Endothelial cell of umbilical vein (primary cell): ENCODE measurements at regions not wholly inside any gene's neighbourhood (a gene's known extent, or its start where the extent isn't known, plus 50 kb on each side); places are given as distances from the start of the nearest gene placed in this dataset.

Experiments
- BruUV-seq: library from RNA; stranded (reverse); fragments of 400-500 nt; replicated peaks from 2 replicates; lab custom pipeline; 2021; lab: Mats Ljungman, UMichigan
- CTCF ChIA-PET: fragments of 300-600, 350-600 bp; sonication (Branson Sonifier 250); formaldehyde crosslinking; loops from one replicate; lab custom pipeline; 2021; ENCODE audit warnings: antibody characterized with exemption, inconsistent platforms; lab: Charles Lee
- POLR2A ChIA-PET: fragments of 300-600, 350-600 bp; sonication (Branson Sonifier 250); formaldehyde crosslinking; loops from one replicate; lab custom pipeline; 2021; ENCODE audit warnings: antibody characterized with exemption, inconsistent platforms; lab: Charles Lee
- DNase-seq: peaks from one replicate; pipeline ENCODE4 v3.0.0-alpha.2; 2011; ENCODE audit warnings: low read depth, low spot score
- FAIRE-seq: peaks from 2 replicates; lab custom pipeline; 2011; peaks lifted over from hg19 to GRCh38; lab: Jason Lieb, UNC
- H2AFZ ChIP-seq: 2 replicates; pipeline ENCODE4 v1.6.0; 2012; ENCODE audit warnings: low read depth, low read length, control low read depth, inconsistent platforms
- H3K27ac ChIP-seq: 2 replicates; pipeline ENCODE4 v1.5.1; 2011; ENCODE audit warnings: low read depth, mild to moderate bottlenecking, control low read depth, low read length, moderate library complexity; ENCODE audit not compliant: insufficient read depth
- H3K27me3 ChIP-seq, 2 experiments: 2 replicates each; pipeline versions ENCODE4 v1.6.0 to v1.6.1; 2011; ENCODE audit warnings: low read length in 2 of 2, mixed read lengths in 1 of 2; ENCODE audit not compliant: control insufficient read depth in 2 of 2, insufficient read depth in 2 of 2
- H3K36me3 ChIP-seq, 2 experiments: 2 replicates in 1 of 2; 3 replicates in 1 of 2; pipeline ENCODE4 v1.5.1; 2011; ENCODE audit warnings: low read length in 2 of 2, mild to moderate bottlenecking in 1 of 2, moderate library complexity in 1 of 2; ENCODE audit not compliant: control insufficient read depth in 2 of 2, insufficient read depth in 2 of 2; ENCODE audit errors: extremely low read depth in 1 of 2
- H3K4me1 ChIP-seq: 3 replicates; pipeline ENCODE4 v1.5.1; 2011; ENCODE audit warnings: mild to moderate bottlenecking, low read length; ENCODE audit not compliant: control insufficient read depth, insufficient read depth; ENCODE audit errors: extremely low read depth
- H3K4me2 ChIP-seq: 2 replicates; pipeline ENCODE4 v1.6.1; 2011; ENCODE audit warnings: low read length, control low read depth, mixed read lengths; ENCODE audit not compliant: insufficient read depth
- H3K4me3 ChIP-seq, 3 experiments: fragments of 200-600 bp in 1 of 3; sonication (generic), shearing (Covaris generic) in 1 of 3; replicated peaks in 1 of 3; 2 replicates each; pipeline ENCODE4 v1.5.1; 2011 to 2016; ENCODE audit warnings: control low read depth in 3 of 3, low read length in 3 of 3, mild to moderate bottlenecking in 2 of 3, inconsistent platforms in 1 of 3, low read depth in 1 of 3, moderate library complexity in 1 of 3; ENCODE audit not compliant: insufficient read depth in 1 of 3
- H3K79me2 ChIP-seq: 2 replicates; pipeline ENCODE4 v1.6.0; 2012; ENCODE audit warnings: low read length, inconsistent platforms; ENCODE audit not compliant: control insufficient read depth, insufficient read depth
- H3K9ac ChIP-seq: replicated peaks from 2 replicates; pipeline ENCODE3; 2011; ENCODE audit warnings: low read length, control low read depth; ENCODE audit not compliant: insufficient read depth; ENCODE audit errors: extremely low read depth
- H3K9me1 ChIP-seq: replicated peaks from 3 replicates; pipeline ENCODE4 v1.6.0; 2011; ENCODE audit warnings: mild to moderate bottlenecking, low read length; ENCODE audit not compliant: control insufficient read depth, insufficient read depth; ENCODE audit errors: extremely low read depth
- H3K9me3 ChIP-seq: replicated peaks from 2 replicates; pipeline ENCODE4 v1.5.1; 2012; ENCODE audit warnings: low read length, inconsistent platforms; ENCODE audit not compliant: control insufficient read depth, insufficient read depth
- H4K20me1 ChIP-seq: replicated peaks from 2 replicates; pipeline ENCODE3; 2011; ENCODE audit warnings: mild to moderate bottlenecking, low read length; ENCODE audit not compliant: control insufficient read depth, insufficient read depth; ENCODE audit errors: extremely low read depth
- EZH2 ChIP-seq: IDR thresholded peaks from 2 replicates; pipeline ENCODE4 v1.6.1; 2012; ENCODE audit warnings: borderline replicate concordance, low read depth, mild to moderate bottlenecking, moderate library complexity, low read length, inconsistent platforms; ENCODE audit not compliant: severe bottlenecking
- FOS ChIP-seq: IDR thresholded peaks from 2 replicates; pipeline ENCODE4 v1.6.1; 2011; ENCODE audit warnings: mild to moderate bottlenecking, low read length, moderate library complexity, borderline replicate concordance; ENCODE audit not compliant: insufficient read depth
- GATA2 ChIP-seq: IDR thresholded peaks from 2 replicates; pipeline ENCODE4 v1.7.0; 2011; ENCODE audit warnings: low read depth, mild to moderate bottlenecking, moderate library complexity, mixed read lengths, low read length; ENCODE audit not compliant: insufficient read length, insufficient read depth
- JUN ChIP-seq: IDR thresholded peaks from 2 replicates; pipeline ENCODE4 v1.6.1; 2011; ENCODE audit warnings: borderline replicate concordance, low read depth; ENCODE audit not compliant: insufficient read length, insufficient read depth
- MYC ChIP-seq: IDR thresholded peaks from one replicate; pipeline ENCODE4 v1.6.1; 2011; ENCODE audit warnings: mild to moderate bottlenecking, low read depth, low read length
- POLR2A ChIP-seq: IDR thresholded peaks from 2 replicates; pipeline ENCODE4 v1.6.1; 2012; ENCODE audit warnings: low read depth, mild to moderate bottlenecking, control low read depth, low read length
- POLR2AphosphoS5 ChIP-seq: IDR thresholded peaks from 2 replicates; pipeline ENCODE4 v1.6.1; 2012; ENCODE audit warnings: low read depth, mild to moderate bottlenecking, control low read depth, low read length, moderate library complexity; ENCODE audit not compliant: insufficient read depth
- dilution Hi-C: fragments of 300-500 bp; cut with MboI; formaldehyde crosslinking; loops from one replicate; pipeline ENCODE4 v1.15.0; 2019; ENCODE audit warnings: low sequenced_read_pairs; ENCODE audit not compliant: extremely low pct_ligation_motif_present
- intact Hi-C: fragments of 100-400 bp; cut with micrococcal nuclease; formaldehyde crosslinking; loops from one replicate; pipeline ENCODE4 v1.10.0; 2022
- TF ChIP-seq, protein P1 (sequence below), 2 donors: IDR thresholded peaks; 1 replicate in 1 of 2; 2 replicates in 1 of 2; pipeline ENCODE4 v1.5.1; 2011; ENCODE audit warnings: low read length in 2 of 2, mild to moderate bottlenecking in 2 of 2, moderate library complexity in 2 of 2, control low read depth in 1 of 2, inconsistent platforms in 1 of 2, low read depth in 1 of 2; ENCODE audit not compliant: insufficient read depth in 1 of 2; ENCODE audit errors: extremely low read depth in 1 of 2
- TF ChIP-seq, protein P2 (sequence below): IDR thresholded peaks from 2 replicates; pipeline ENCODE4 v1.6.1; 2011; ENCODE audit not compliant: insufficient read depth, insufficient read length

DNA sequence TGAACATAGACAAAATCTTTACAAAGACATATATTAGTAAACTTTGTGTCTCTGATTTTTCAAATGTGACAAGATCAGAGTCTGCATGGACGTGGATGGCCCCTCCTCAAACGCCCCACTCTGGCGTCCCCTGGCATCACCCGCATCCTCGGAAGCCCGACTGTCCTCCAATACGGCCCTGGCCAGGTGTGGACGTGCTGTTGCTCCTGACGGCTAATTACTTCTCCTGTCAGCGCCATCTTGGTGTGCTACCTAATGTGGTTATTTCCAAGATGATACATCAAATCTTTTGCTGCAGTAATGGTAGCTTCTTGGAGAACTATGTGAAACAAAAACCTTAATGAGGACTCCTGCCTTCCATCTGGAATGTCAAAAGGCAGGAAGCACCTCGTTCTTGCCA, 747.4 kb upstream of the SALL3 start:
- Histone ChIP-seq H3K4me2 (no peak overlapping the region), H4K20me1 (no peaks in the 10 kb centered on the region), H3K4me1 (no peaks in the 10 kb centered on the region), H3K9me1 (no peaks in the 10 kb centered on the region), H3K79me2 (no peaks in the 10 kb centered on the region), H3K9me3 (peaks cover 4% of the 10 kb centered on the region), H3K9ac (no peak overlapping the region), H3K4me3 (no peak overlapping the region), H3K27ac (no peak overlapping the region), H3K27me3 (no peaks in the 10 kb centered on the region), H2AFZ (no peak overlapping the region), H3K36me3 (no peaks in the 10 kb centered on the region)
- FAIRE-seq (no peak), DNase-seq (no peak)
- dilution Hi-C loops: no loop called here
- CTCF ChIA-PET: no interaction called here
- POLR2A ChIA-PET: no interaction called here
- no TSS peak for BruUV-seq
- TF ChIP-seq, protein P1, sequence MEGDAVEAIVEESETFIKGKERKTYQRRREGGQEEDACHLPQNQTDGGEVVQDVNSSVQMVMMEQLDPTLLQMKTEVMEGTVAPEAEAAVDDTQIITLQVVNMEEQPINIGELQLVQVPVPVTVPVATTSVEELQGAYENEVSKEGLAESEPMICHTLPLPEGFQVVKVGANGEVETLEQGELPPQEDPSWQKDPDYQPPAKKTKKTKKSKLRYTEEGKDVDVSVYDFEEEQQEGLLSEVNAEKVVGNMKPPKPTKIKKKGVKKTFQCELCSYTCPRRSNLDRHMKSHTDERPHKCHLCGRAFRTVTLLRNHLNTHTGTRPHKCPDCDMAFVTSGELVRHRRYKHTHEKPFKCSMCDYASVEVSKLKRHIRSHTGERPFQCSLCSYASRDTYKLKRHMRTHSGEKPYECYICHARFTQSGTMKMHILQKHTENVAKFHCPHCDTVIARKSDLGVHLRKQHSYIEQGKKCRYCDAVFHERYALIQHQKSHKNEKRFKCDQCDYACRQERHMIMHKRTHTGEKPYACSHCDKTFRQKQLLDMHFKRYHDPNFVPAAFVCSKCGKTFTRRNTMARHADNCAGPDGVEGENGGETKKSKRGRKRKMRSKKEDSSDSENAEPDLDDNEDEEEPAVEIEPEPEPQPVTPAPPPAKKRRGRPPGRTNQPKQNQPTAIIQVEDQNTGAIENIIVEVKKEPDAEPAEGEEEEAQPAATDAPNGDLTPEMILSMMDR (IDR thresholded peaks at IDR 0.05; ENCODE audit: extremely low read depth in 1 of 2, insufficient read depth in 1 of 2, low read depth in 1 of 2, low read length in 2 of 2): no peak
- TF ChIP-seq, protein P2, sequence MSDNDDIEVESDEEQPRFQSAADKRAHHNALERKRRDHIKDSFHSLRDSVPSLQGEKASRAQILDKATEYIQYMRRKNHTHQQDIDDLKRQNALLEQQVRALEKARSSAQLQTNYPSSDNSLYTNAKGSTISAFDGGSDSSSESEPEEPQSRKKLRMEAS: no peak
- TF ChIP-seq POLR2AphosphoS5 (no peak), POLR2A (no peak), EZH2 (no peak), GATA2 (no peak), MYC (no peak), FOS (no peak), JUN (no peak)
- intact Hi-C loops: no loop called here
